Skeletal muscle cell (primary cell): ENCODE measurements at regions not wholly inside any gene's neighbourhood (a gene's known extent, or its start where the extent isn't known, plus 50 kb on each side); places are given as distances from the start of the nearest gene placed in this dataset.
"Not testable (repeated sequence)": the region's sequence is repeated elsewhere in the genome, so short reads cannot be mapped to it uniquely, and the experiment has no call there.

Experiments
- DNase-seq: peaks from one replicate; pipeline ENCODE4 v3.0.0-alpha.2; 2010; ENCODE audit warnings: low read depth
- H3K4me3 ChIP-seq: 2 replicates; pipeline ENCODE4 v1.5.1; 2011; ENCODE audit warnings: low read depth, mild to moderate bottlenecking, control low read depth, low read length, moderate library complexity

DNA sequence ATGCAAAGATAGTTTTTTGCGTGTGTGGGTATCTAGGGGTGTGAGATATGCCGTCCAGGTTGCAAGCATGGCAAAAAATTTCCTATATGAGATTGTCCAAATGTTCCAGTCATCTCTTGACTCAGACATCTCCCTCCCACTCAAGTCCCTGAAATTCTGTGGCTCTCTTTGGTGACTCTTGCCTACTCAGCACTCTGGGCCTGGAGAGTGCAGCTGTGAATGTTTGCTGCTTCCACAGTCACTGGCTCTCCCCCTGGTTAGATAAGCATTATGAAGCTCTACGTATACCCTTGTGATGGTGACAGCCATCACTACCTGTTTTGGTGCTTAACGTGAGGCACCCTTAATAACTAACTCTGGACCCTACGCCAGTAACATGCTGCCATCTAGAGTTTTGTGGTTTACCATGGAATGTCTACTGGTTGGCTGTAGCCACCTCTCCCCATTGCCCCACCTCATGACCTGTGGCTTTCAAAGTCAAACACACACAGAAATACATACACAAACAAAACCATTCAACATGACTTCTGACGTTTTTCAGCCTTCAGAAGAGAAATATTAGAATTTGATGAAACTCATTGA lies 621.9 kb upstream of the CITED2 start:
- no peak overlapping the region for H3K4me3 ChIP-seq
- DNase-seq: no peak

DNA sequence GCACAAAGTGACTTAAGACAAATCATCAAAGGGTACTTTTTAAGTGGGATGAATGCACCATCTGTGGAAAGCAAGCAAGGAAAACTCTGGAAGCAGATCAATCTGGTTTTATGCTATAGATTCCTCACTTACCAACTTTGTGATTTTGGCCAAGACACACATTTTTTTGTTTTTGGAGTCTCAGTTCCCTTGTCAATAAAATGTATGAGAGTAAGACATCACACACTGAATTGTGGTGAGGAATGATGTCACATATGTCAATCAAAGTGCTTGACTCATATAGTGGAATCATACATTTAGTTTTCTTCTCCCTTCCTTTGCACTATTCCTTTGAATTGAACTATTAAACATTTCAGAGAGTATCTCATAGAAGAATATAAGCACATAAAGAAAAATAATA lies 620.5 kb upstream of the CITED2 start:
- H3K4me3 ChIP-seq: no peak overlapping the region
- DNase-seq: no peak

DNA sequence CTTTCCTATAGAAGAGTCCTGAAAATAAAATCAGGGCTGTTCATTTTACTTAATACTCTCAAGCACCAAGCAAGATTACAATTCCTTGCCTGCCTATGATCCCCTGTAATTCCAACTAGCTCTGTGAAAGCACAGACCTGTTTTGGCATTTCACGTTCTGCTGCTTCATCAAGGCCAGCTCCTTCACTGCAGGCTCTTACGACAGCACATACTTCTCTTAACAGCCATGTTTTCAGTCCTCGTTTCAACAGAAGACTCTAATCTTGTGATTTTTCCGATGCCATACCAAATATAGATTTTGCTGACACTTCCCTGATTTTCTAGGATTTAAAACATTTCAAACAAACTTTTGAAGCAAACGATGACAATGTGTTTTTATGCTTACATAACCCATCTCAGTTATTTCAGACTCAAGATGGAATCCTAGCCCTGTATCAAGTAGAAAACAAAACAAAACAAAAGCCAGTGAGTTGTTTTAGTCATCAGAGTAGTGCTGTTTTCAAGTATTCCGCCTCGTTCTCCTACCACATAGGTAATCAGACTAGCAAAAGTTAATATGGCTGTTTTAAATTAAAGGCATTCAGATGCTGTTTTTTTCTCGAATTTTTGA lies 616.5 kb upstream of the CITED2 start:
- no peak overlapping the region for H3K4me3 ChIP-seq
- DNase-seq: no peak

DNA sequence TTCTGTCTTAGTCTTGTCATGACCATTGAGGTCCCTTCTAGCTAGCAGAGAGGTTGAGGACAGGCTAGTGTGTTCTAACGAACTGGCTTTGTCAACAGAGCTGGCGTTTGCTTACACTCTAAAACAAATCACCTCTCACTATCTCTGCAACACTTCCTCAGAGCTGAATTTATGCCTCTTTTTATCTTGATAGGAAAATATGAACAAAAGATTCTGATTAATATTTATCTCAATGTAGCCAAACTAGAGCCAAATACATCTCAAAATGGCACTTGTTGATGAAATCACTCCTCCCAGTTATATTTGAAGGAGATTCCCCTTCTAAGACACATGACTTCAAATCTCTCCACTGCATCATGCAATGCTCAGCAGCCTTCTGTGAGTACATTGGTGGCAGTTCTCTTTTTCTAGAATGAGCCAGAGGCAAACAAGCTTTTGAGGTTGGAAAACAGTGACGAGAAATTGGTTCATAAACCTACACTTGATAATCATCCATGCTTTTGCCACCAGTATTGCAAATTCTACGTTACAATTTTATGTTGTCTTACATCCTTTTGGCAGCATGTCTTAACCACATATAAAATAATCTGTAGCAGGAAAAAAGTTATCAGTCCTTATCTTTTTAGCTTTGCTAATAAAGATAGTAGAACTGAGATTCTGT lies 615.7 kb upstream of the CITED2 start:
- no peak overlapping the region for H3K4me3 ChIP-seq
- no peak for DNase-seq

DNA sequence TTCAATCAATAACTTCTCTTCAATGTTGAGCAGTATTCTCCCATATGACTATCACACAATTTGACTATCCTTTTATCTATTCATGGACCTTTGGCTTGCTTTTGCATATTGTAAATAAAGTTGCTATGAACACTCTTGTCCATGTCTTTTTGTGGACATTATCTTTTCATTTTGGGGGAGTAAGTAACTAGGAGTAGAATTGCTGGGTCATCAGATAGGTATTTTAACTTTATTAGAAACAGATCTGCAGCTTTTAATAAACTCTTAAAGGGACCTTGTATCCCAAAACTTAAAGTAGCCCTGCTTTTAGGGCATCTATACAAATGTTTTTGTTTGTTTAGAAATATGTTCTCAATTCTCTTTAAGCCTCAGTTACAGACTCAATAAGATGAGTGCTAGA lies 614.2 kb upstream of the CITED2 start:
- H3K4me3 ChIP-seq: no peak overlapping the region
- no peak for DNase-seq

DNA sequence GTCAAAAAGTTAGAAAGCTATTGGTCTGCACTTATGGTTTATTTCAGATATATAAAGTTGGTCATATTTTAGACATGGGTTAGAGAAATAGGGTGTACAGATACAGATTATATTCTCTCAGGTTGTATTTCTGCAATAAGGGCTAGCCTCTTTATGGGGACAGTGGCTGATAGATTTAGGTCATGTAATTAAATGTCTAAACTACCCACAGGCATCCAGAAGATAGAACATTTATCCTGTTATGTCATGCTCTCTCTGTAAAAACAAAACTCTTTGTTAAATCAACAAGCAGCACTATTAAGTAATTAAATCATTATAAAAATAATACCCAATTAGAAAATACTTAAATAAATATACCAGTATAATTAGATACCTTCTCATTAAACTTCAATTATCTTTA lies 612.6 kb upstream of the CITED2 start:
- DNase-seq: no peak
- H3K4me3 ChIP-seq: no peak overlapping the region

DNA sequence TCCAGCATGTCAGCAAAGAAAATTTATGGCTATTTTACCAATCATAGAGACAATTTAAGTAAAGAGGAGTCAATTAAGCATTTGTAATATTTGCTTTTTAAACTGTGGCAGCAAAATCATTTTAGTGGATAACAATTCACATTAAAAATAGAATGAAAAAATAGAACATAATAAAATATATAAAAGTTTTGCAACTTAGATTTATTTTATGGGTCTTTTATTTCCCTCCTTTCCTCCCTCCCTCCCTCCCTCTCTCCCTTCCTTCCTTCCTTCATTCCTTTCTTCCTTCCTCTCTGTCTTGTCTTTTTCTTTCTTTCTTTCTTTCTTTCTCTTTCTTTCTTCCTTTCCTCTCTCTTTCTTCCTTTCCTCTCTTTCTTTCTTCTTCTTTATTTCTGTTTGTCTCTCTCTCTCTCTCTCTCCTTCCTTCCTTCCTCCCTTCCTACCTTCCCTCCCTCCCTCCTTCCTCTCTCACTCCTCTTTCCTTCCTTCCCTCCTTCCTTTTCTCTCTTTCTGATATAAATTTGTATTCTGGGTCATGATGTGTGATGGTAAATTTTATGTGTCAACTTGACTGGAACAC lies 610.9 kb upstream of the CITED2 start:
- H3K4me3 ChIP-seq: no peak overlapping the region
- no peak for DNase-seq

DNA sequence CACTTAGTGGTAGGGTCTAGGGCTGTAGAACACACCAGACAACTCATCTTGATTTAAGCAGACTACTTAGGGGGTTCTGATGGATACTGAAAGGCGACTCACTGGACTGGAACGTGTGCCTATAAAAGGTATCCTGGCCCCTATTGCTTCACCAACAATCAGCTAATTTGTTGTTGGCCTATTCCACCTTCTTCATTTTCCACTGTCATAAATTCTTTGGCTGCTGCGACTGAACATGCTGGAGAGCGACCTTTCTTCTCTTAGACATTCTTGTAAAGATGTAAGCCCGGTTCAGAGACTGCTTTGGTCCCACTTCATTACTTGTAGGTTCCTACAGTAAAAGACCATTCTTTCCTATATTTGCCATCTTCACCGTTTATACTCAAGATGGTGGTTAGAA lies 609.9 kb upstream of the CITED2 start:
- no peak for DNase-seq
- no peak overlapping the region for H3K4me3 ChIP-seq

DNA sequence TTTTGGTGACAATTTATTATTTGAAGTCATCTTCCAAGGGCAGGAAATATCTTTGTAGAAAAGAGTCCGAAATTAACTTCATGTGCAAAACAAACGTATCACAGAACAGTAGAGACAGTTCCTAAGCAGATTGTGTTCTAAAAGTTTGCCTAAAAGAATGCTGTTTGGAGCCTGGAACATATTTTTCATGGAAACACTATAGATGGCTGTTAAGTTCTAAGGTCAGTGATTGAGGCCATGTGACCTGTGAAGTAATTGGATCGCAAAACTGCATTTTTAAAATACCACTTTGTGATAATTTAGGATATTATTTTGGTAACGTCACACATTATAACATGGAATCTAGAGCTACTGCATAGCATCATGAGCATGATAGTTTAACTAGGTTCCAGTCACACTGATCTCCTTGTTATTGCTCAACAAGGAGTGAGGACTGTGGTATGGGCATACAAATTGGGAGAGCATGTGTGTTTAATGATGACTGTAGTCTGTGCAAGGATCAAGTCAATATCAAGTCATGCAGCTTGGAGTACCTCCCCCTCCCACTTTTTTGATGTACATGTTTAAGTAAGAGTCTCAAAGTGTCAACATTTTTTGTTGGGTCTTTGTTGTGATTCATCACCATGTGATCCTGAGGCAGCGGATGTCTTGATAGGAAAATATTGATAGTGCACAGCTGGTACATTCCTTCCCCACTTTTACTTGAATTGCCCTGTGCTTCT lies 609.3 kb upstream of the CITED2 start:
- peak; percentile 71 for DNase-seq
- no peak overlapping the region for H3K4me3 ChIP-seq

DNA sequence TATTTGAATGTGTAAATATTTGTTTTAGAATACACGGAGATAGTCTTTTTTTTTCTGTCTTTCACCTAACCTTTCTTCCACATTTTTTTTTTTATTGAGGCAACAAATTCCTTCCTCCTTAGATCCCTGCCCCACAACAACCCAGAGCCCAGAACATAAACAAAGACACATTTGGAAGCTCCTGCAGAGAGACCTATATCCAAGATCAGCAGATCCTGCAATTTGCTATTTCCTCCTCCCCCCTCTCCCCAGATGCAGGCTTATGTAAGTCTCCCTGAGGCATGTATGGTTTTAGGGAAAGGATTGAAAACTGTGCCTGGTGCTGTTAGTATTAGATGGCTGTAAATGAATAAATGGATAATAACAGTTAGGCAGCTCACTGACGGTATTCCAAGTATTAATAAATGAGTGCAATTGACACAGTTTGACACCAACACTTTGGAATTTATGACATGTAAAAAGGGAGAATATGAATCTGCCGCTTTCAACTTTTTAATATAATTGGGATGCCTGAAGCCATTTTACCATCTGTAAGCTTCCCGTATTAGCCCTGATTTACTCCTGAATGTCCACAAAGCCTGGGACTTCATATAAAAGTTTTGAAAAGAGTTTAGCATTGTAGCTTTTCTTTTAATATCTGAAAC lies 608.3 kb upstream of the CITED2 start:
- no peak overlapping the region for H3K4me3 ChIP-seq
- DNase-seq: peak; percentile 82

DNA sequence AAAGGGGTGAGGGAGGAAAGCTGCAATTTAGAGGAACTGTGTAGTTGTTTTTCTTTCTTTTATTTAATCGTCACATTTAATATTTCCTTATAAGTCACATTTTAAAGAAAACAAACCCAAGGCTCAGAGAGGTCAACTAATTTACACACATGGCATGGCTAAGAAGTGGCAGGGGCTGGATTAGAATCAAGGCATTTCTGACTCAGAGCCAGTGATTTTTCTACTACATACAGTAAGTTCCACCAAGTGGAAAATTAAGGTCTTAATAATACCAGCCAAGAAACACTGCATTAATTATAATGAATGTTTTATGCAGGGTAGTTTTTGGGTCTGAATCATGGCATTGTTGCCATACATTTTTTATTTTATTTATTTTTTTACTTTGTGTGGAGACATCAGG lies 607.7 kb upstream of the CITED2 start:
- H3K4me3 ChIP-seq: no peak overlapping the region
- no peak for DNase-seq

DNA sequence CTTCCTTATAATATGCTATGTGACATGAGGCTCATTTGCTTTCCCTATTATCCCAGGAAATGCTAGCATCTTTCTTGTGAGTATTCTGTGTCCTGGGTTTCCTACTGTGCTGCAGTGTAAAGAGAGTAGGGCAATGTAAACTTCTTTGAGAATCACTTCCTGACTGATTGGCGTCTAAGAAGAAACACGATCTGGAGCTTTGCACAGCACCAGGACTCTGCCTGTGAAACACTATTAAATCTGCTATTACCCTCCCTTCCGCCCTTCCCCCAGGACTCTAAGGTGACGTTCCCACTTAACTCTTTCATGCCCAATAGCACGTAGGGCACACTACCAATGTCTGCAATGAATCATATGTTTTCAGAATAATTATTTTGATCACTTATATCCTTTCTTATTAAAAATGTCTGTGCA lies 607.3 kb upstream of the CITED2 start:
- no peak overlapping the region for H3K4me3 ChIP-seq
- peak; percentile 63 for DNase-seq

DNA sequence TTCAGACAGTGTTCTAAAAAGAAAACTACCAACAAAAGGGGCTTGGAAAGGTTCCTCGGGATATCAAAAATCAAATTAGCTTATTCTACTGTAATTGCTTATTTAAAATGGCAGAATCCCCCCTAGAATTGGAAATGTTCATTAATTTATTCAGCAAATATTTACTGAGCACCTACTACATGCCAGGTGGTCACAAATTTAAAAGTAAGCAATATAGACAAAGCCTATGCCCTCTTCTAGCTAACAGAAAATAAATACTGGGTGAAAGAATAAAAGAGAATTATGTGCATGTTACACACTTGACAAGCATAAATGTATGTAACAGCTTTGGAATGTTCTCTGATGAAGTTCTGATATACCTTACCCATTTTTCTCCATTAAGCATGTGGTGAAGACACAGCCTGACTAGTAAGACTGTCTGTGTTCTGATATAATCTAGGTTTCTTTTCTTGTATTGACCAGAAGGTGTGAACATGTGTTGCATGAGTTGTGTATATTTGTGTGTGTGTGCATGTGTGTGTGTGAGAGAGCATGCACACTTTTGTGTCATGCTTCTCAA lies 606.7 kb upstream of the CITED2 start:
- H3K4me3 ChIP-seq: no peak overlapping the region
- DNase-seq: no peak

DNA sequence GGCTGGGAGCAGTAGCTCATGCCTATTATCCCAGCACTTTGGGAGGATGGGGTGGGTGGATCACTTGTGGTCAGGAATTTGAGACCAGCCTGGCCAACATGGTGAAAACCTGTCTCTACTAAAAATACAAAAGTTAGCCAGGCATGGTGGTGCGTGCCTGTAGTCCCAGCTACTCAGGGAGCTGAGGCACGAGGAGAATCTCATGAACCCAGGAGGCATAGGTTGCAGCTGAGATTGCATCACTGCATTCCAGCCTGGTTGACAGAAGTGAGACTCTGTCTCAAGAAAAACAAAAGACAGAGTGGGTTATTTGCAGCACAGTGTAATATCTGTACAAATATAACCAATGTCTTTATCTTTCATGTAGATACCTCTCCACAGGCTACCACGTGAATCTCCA lies 606.2 kb upstream of the CITED2 start:
- peak; percentile 80 for DNase-seq
- not testable (repeated sequence) for H3K4me3 ChIP-seq

DNA sequence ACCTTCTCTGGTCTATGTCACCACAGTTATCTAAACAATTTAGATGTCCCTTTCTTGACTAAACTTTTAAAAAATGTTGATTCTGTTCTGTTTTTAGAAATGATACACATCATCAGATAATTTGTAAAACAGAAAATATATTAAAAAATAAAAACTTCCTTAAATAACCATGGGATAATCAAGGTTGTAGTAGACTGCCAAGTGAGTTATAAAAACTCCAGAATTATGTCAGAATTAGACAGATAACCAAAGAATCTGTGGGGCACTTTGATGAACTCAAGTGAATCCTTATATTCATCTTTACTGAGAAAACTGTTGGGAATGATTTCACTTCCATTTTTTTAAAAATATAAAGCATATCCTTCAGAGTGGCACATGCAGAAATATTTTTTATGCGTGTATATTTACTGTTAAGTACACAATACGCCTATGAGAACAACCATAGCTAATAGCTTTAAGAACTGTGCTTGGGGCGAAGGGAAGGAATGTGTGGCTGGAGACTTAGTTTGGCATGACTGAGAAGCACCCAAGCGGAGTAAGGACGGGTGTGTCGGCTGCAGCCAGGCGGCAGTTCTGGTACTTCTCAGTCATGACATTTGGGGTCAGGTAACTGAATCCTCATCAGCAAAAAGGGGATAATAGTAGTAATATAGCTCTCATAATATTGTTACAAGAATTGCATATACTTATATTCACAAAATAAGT lies 604.7 kb upstream of the CITED2 start:
- H3K4me3 ChIP-seq: no peak overlapping the region
- DNase-seq: no peak

DNA sequence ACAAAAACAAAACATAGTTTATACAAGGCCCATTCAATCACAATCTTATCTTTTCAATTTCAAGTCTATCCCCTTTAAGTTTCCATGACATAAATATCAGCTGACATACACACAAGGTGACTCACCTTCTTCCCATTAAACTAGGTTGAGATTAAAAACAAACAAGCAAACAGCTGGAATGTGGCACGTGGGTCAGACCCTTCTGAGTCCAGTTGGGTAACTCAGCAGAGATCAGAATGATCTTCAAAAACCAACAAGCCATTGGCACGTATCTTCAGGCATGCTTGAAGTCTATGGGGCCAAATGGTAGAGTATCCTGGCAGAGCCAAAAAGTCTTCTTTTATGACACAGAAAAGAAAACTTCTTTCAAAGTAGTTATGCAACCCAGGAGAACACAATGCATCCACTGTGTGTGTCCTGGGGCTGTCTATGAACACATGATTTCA lies 603.5 kb upstream of the CITED2 start:
- no peak overlapping the region for H3K4me3 ChIP-seq
- DNase-seq: peak; percentile 70

DNA sequence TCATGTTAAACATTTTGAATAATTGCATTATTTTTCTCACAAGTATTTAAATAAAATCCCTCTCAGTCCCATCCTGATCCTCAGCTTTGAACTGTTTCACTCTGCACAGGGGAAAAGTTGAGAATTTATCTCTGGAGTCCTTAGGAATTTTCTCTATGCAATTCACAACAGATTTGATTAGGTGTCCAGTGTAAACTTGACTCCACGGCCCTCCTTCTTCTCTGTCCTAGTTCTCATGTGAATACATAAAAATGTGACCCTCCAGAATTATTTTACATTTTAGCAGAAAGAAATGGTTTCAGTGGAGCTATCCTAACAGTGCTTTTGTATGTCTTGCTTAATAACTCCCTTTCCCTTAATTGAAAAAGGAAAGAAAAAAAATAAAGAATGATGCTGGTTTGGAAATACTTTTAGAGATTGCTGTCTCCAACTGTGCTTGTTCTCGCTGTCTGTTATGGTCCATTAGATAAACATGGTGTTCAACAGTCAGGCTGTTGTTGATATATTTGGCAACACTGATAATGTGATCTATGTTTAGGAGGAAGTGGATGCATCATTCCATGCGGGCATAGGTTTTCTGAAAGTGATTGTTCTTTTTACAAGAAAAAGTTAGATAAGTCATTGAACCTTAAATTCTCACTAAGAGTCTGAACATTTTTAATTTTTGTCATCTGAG lies 599.4 kb upstream of the CITED2 start:
- DNase-seq: peak; percentile 84
- H3K4me3 ChIP-seq: no peak overlapping the region

DNA sequence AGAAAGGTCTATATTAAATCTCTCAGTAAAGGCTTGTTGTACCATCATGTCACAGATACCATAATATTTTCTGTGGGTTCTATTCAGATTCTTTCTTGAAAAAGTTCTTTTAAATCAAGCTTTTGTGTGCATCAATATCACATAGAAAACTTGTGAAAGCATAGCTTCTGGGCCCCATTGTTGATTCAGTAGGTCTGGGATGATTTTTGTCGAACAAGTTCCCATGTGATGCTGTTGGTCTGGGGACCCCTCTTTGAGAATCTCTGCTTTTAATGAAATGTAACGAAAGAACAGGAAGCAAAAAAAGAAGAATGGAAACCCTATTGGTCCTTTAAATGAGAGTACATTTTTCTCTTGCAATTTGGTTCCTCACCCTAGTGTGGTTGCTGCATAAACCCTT lies 597.7 kb upstream of the CITED2 start:
- H3K4me3 ChIP-seq: no peak overlapping the region
- DNase-seq: no peak
